ENCODE measurements at regions not wholly inside any gene's neighbourhood (a gene's known extent, or its start where the extent isn't known, plus 50 kb on each side); places are given as distances from the start of the nearest gene placed in this dataset.

DNA sequence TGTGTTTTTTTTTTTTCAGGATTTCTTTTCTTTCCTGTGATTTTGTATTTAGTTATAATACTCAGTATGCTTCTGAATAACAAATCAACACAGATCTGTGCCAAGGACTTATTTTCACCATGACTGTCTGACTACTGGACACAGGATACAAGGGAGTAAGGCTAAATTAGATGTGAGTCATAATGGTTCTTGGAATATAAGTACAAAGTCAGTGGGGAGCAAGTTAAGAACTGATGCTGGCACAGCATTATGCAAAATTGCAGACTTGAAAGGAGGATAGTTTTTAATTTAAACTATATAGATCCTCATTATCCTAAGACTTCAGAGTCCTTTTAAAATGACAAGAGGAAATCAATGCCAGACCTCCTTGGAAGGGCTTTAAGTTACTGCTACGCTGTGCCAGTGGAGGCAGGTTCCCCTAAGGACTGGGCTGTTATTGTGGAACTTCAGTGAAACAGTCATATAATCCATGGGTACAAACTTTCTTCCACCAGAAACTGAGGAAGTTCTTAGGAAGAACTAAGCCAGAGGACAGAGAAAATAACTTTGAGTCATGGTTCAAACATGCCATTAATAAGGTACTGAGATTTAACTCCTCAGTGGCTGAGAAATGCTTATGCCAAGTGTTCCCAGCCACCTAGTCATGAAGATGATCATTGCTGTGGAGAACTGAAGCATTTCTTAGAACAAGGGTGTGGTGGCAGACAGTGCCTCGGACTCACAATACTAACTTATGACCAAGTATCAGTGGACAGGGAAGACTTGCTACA is 531.2 kb downstream of the HTR7 start:
- TF ChIP-seq, protein P1, sequence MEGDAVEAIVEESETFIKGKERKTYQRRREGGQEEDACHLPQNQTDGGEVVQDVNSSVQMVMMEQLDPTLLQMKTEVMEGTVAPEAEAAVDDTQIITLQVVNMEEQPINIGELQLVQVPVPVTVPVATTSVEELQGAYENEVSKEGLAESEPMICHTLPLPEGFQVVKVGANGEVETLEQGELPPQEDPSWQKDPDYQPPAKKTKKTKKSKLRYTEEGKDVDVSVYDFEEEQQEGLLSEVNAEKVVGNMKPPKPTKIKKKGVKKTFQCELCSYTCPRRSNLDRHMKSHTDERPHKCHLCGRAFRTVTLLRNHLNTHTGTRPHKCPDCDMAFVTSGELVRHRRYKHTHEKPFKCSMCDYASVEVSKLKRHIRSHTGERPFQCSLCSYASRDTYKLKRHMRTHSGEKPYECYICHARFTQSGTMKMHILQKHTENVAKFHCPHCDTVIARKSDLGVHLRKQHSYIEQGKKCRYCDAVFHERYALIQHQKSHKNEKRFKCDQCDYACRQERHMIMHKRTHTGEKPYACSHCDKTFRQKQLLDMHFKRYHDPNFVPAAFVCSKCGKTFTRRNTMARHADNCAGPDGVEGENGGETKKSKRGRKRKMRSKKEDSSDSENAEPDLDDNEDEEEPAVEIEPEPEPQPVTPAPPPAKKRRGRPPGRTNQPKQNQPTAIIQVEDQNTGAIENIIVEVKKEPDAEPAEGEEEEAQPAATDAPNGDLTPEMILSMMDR (IDR thresholded peaks at IDR 0.05) = no peak
- TF ChIP-seq POLR2A (IDR thresholded peaks at IDR 0.05) = no peak
- no peak for TF ChIP-seq EP300 (IDR thresholded peaks at IDR 0.05)
- TF ChIP-seq POLR2AphosphoS5 (IDR thresholded peaks at IDR 0.05) = no peak
